Esophagus squamous epithelium (tissue), 4 donors: ENCODE measurements at regions not wholly inside any gene's neighbourhood (a gene's known extent, or its start where the extent isn't known, plus 50 kb on each side); places are given as distances from the start of the nearest gene placed in this dataset.

Source experiments
- POLR2A ChIP-seq, 4 donors: fragments of 450-650 bp; IDR thresholded peaks; one replicate each; pipeline ENCODE4 v1.6.1; 2017; ENCODE audit warnings: antibody characterized with exemption in 4 of 4, mild to moderate bottlenecking in 4 of 4, moderate library complexity in 3 of 4
- TF ChIP-seq, protein P1 (sequence below), 6 experiments: fragments of 450-650 bp in 4 of 6; fragments of 200-600 bp in 2 of 6; sonication (generic) in 2 of 6; IDR thresholded peaks; one replicate each; pipeline ENCODE4 v1.5.1; 2016 to 2019; ENCODE audit warnings: antibody characterized with exemption in 6 of 6, mild to moderate bottlenecking in 4 of 6, moderate library complexity in 4 of 6

DNA sequence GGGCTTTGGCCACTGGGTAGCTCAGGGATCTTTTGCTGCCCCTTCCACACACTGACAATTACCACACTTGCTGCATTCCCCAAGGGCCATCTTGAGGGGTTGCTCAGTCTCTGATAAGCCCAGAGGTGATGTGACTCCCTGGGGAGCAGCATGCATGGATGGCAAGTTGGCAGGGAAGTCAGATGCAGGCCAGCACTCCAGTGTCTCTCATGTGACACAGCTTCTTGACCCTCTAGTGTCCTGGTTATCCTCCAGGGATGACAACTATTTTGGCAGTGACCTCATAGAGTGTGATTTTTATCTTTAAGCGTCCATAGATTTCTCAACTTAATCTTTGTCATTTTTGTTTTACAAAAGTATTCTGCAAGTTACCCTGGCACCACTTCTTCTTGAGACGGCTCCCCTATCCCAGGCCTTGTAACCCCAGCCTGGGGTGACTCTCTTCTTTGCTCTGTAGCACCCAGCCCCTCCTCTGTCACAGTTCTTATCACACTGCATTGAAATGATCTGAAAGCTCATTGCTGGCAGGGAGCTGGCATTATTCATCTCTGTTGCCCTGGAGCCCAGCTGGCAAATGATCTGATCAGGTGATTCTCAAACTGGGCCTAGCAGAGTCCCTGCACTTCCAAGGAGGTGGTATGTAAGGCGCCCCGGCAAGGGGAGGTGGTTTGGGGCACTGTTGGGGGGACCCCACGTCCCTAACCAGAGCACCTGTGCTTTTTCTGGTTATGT, 72.6 kb downstream of the TENT5C start:
- TF ChIP-seq, protein P1, sequence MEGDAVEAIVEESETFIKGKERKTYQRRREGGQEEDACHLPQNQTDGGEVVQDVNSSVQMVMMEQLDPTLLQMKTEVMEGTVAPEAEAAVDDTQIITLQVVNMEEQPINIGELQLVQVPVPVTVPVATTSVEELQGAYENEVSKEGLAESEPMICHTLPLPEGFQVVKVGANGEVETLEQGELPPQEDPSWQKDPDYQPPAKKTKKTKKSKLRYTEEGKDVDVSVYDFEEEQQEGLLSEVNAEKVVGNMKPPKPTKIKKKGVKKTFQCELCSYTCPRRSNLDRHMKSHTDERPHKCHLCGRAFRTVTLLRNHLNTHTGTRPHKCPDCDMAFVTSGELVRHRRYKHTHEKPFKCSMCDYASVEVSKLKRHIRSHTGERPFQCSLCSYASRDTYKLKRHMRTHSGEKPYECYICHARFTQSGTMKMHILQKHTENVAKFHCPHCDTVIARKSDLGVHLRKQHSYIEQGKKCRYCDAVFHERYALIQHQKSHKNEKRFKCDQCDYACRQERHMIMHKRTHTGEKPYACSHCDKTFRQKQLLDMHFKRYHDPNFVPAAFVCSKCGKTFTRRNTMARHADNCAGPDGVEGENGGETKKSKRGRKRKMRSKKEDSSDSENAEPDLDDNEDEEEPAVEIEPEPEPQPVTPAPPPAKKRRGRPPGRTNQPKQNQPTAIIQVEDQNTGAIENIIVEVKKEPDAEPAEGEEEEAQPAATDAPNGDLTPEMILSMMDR (IDR thresholded peaks at IDR 0.05) = no peak
- TF ChIP-seq POLR2A (IDR thresholded peaks at IDR 0.05) = no peak
